ENCODE measurements at regions not wholly inside any gene's neighbourhood (a gene's known extent, or its start where the extent isn't known, plus 50 kb on each side); places are given as distances from the start of the nearest gene placed in this dataset.

- CTCF ChIA-PET (ENCODE audit: partially characterized antibody), result no interaction called here
- peaks cover 0 to 1% (median 0%) of the 10 kb centered on the region in 4 experiments; a peak in 1 of 7 replicates for H3K27me3 ChIP-seq (replicated peaks in 1 of 4; ENCODE audit: control insufficient read depth in 3 of 4, extremely low read depth in 1 of 4, insufficient read depth in 3 of 4, low read length in 3 of 4)
- no peak overlapping the region for H2BK12ac ChIP-seq (ENCODE audit: low read depth, low read length)
- H3K23me2 ChIP-seq (ENCODE audit: low read depth, low read length), result no peaks in the 10 kb centered on the region
- no peaks in the 10 kb centered on the region for H3K79me1 ChIP-seq (ENCODE audit: low read depth, low read length)
- H4K5ac ChIP-seq (ENCODE audit: insufficient read length, low read depth, low read length), result no peak overlapping the region
- DNase-seq (ENCODE audit: low read depth in 1 of 2, low spot score in 2 of 2) (no peak), FAIRE-seq (no peak)
- H3K4ac ChIP-seq (replicated peaks; ENCODE audit: insufficient read length, low read depth, low read length), result no peak overlapping the region
- H2BK120ac ChIP-seq (replicated peaks; ENCODE audit: low read depth, low read length), result no peak overlapping the region
- no peak overlapping the region for H2BK20ac ChIP-seq (ENCODE audit: low read length)
- no peaks in the 10 kb centered on the region for H4K20me1 ChIP-seq (replicated peaks in 1 of 2; ENCODE audit: control insufficient read depth in 1 of 2, insufficient read depth in 2 of 2, low read length in 2 of 2)
- POLR2A ChIA-PET (ENCODE audit: partially characterized antibody), result no interaction called here
- no peaks in the 10 kb centered on the region for H3K79me2 ChIP-seq (ENCODE audit: control insufficient read depth in 1 of 2, insufficient read depth in 2 of 2, low read length in 2 of 2)
- H3K23ac ChIP-seq (ENCODE audit: insufficient read length), result no peak overlapping the region
- H3K9ac ChIP-seq (replicated peaks in 1 of 4; ENCODE audit: extremely low read depth in 1 of 4, low read depth in 3 of 4, low read length in 3 of 4), result no peak overlapping the region
- no peak for TF ChIP-seq JUND (IDR thresholded peaks at IDR 0.05; ENCODE audit: low read length)
- no peak for TF ChIP-seq TCF12 (IDR thresholded peaks at IDR 0.05; ENCODE audit: low read depth, low read length)
- TF ChIP-seq EP300 (IDR thresholded peaks at IDR 0.05; ENCODE audit: borderline replicate concordance in 1 of 2, low read depth in 2 of 2, low read length in 2 of 2), result no peak
- TF ChIP-seq JUN (IDR thresholded peaks at IDR 0.05; ENCODE audit: low read depth, low read length), result no peak
- no peak for TF ChIP-seq MAX (IDR thresholded peaks at IDR 0.05)
- H3K4me2 ChIP-seq (ENCODE audit: insufficient read depth in 1 of 2, low read depth in 2 of 2, low read length in 2 of 2), result no peak overlapping the region
- H2BK5ac ChIP-seq (ENCODE audit: low read depth, low read length), result no peak overlapping the region
- H3K36me3 ChIP-seq (ENCODE audit: control insufficient read depth in 2 of 4, insufficient read depth in 4 of 4, low read length in 3 of 4), result no peaks in the 10 kb centered on the region
- no peak overlapping the region for H4K8ac ChIP-seq (ENCODE audit: extremely low read depth, insufficient read depth, low read length)
- H3K4me3 ChIP-seq (ENCODE audit: extremely low read depth in 1 of 4, insufficient read depth in 2 of 4, low read depth in 3 of 4, low read length in 4 of 4), result no peak overlapping the region
- no peak overlapping the region for H3K56ac ChIP-seq (replicated peaks; ENCODE audit: insufficient read length, low read depth, low read length)
- H2AFZ ChIP-seq (ENCODE audit: low read length), result no peak overlapping the region
- no peak overlapping the region for H3K18ac ChIP-seq (ENCODE audit: extremely low read depth, low read length)
- no peak overlapping the region for H2AK5ac ChIP-seq (ENCODE audit: low read depth, low read length)
- 98% methylated on average over 2 of the region's 2 CpGs; no CpG with 5 or more reads in 1 of the 2 experiments for WGBS, 2 experiments (ENCODE audit: extremely low coverage in 1 of 2, insufficient coverage in 1 of 2, insufficient read length in 1 of 2, insufficient replicate concordance in 2 of 2, low coverage in 1 of 2, low lambda C conversion rate in 2 of 2, missing lambda C conversion rate in 1 of 2)
- H3K9me3 ChIP-seq (ENCODE audit: insufficient read depth in 2 of 2, low read depth in 1 of 2, low read length in 1 of 2), result no peaks in the 10 kb centered on the region
- no peak overlapping the region for H4K91ac ChIP-seq (replicated peaks; ENCODE audit: insufficient read length, low read length)
- no peak overlapping the region for H3K14ac ChIP-seq (ENCODE audit: insufficient read length)
- H2BK15ac ChIP-seq (ENCODE audit: low read length), result no peak overlapping the region
- no peaks in the 10 kb centered on the region for H3K4me1 ChIP-seq (replicated peaks in 1 of 4; ENCODE audit: control insufficient read depth in 3 of 4, insufficient read depth in 4 of 4, low read length in 3 of 4)
- no peak overlapping the region for H3K27ac ChIP-seq (ENCODE audit: low read depth, low read length)
Observed at GRCh38 chr4:160375772-160376452, 1273.0 kb downstream of the RAPGEF2 start.

Data from H1 (cell line).